Stomach (tissue), 8 donors: ENCODE measurements at regions not wholly inside any gene's neighbourhood (a gene's known extent, or its start where the extent isn't known, plus 50 kb on each side); places are given as distances from the start of the nearest gene placed in this dataset.

Source experiments
- DNase-seq, 2 donors: peaks; one replicate each; pipeline versions ENCODE4 v3.0.0 to v3.0.0-alpha.2; 2013 to 2019
- H3K27ac ChIP-seq, 5 donors: fragments of 200-600 bp in 4 of 5; sonication (generic) in 4 of 5; one replicate each; pipeline ENCODE4 v1.5.1; 2013 to 2019; ENCODE audit warnings: mild to moderate bottlenecking in 1 of 5, moderate library complexity in 1 of 5
- H3K27me3 ChIP-seq, 3 donors: fragments of 200-600 bp; sonication (generic); one replicate each; pipeline ENCODE4 v1.5.1; 2017 to 2019; ENCODE audit warnings: mixed run types in 1 of 3
- H3K36me3 ChIP-seq, 4 donors: fragments of 200-600 bp; sonication (generic); 1 replicate in 3 of 4; 2 replicates in 1 of 4; pipeline ENCODE4 v1.5.1; 2016 to 2019
- H3K4me1 ChIP-seq, 4 donors: fragments of 200-600 bp; sonication (generic); one replicate each; pipeline ENCODE4 v1.5.1; 2016 to 2019
- H3K4me3 ChIP-seq, 4 donors: fragments of 200-600 bp; sonication (generic) in 3 of 4; one replicate each; pipeline ENCODE4 v1.5.1; 2016 to 2019; ENCODE audit warnings: mild to moderate bottlenecking in 1 of 4
- H3K9me3 ChIP-seq, 4 donors: fragments of 200-600 bp; sonication (generic); one replicate each; pipeline ENCODE4 v1.5.1; 2016 to 2019
- CTCF ChIP-seq, 7 experiments: fragments of 450-650 bp in 4 of 7; fragments of 200-600 bp in 3 of 7; sonication (generic) in 3 of 7; IDR thresholded peaks; one replicate each; pipeline ENCODE4 v1.5.1; 2016 to 2019; ENCODE audit warnings: antibody characterized with exemption in 7 of 7, control low read depth in 2 of 7, mild to moderate bottlenecking in 1 of 7
- EP300 ChIP-seq: sonication (generic); formaldehyde crosslinking; IDR thresholded peaks from one replicate; pipeline ENCODE4 v1.6.1; 2017; ENCODE audit warnings: antibody characterized with exemption
- POLR2A ChIP-seq, 4 donors: fragments of 450-650 bp; IDR thresholded peaks; one replicate each; pipeline ENCODE4 v1.6.1; 2016; ENCODE audit warnings: antibody characterized with exemption in 4 of 4, control low read depth in 2 of 4, mild to moderate bottlenecking in 1 of 4, moderate library complexity in 1 of 4
- POLR2AphosphoS5 ChIP-seq, 3 donors: sonication (generic); formaldehyde crosslinking; IDR thresholded peaks; one replicate each; pipeline ENCODE4 v1.6.1; 2016; ENCODE audit warnings: antibody characterized with exemption in 3 of 3
- WGBS, 5 donors: extraction: QIAGEN DNeasy Blood & Tissue Kit in 3 of 5; methylation state at CpG; one replicate each; pipeline versions ENCODE4 v1.1.5 to v1.1.7; 2013 to 2018; 5-methylcytosine and 5-hydroxymethylcytosine counted together
- intact Hi-C: fragments of 100-400 bp; cut with DNase I; formaldehyde crosslinking; loops from one replicate; pipeline ENCODE4 v1.15.1; 2023; ENCODE audit warnings: low total_unique reads
- donor health status: healthy with polysubstance abuse.
- donor health status: Bipolar disorder and iron deficiency.
- donor health status: healthy.

DNA sequence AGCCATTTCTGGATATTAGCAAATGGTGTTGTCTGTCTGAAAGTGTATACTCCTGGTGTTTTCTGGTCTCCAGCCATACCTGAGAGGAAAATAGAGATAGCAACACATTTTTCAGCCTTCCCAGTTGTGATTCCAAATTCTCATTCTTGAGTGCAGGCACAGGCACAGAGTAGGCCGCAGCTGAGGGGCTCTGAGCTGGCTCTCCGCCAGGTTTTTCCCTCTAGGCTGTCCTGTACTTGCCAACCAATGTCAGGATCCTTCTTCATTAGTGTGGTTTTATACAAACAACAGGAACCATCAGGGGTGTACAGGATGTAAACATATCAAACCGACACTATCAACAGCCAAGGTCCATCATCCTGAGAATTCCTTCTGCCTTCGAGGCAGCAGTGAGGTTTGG is 1733.6 kb upstream of the CELF4 start:
- no peaks in the 10 kb centered on the region for H3K9me3 ChIP-seq
- H3K27me3 ChIP-seq = no peaks in the 10 kb centered on the region
- intact Hi-C loops = no loop called here
- H3K4me1 ChIP-seq = no peaks in the 10 kb centered on the region
- H3K27ac ChIP-seq = no peak overlapping the region
- no peak overlapping the region for H3K4me3 ChIP-seq
- WGBS, 5 donors = 60 to 68% (median 67%) methylated on average over 4 of the region's 4 CpGs
- TF ChIP-seq EP300 = no peak
- no peak for TF ChIP-seq CTCF (IDR thresholded peaks at IDR 0.05)
- TF ChIP-seq POLR2AphosphoS5 (IDR thresholded peaks at IDR 0.05) = no peak
- TF ChIP-seq POLR2A (IDR thresholded peaks at IDR 0.05) = no peak
- no peak for DNase-seq
- H3K36me3 ChIP-seq = no peaks in the 10 kb centered on the region

DNA sequence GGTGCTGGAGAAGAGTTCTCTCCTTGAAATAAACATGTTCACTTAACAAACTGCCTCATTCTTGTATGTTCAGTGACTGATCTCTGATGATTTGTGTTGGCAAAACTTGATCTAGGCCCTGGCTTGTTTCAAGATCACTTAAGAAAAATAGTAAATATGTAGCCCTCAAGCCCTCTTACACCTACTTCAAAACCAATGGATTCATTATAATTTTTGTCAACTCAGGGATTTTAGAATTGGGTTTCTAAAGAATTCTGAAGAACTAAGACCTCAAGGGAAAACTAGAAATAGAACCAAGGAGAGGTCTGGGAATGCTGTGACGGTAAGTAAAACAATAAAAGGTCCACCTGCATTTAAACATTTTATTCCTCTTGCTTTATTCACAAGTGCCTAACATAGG is 1731.6 kb upstream of the CELF4 start:
- Histone ChIP-seq H3K36me3 (no peaks in the 10 kb centered on the region), H3K27me3 (no peaks in the 10 kb centered on the region), H3K9me3 (no peaks in the 10 kb centered on the region), H3K27ac (no peak overlapping the region), H3K4me1 (no peaks in the 10 kb centered on the region), H3K4me3 (no peak overlapping the region)
- intact Hi-C loops = no loop called here
- 90 to 94% (median 93%) methylated on average over 1 of the region's 1 CpG for WGBS, 5 donors
- no peak for DNase-seq
- TF ChIP-seq POLR2AphosphoS5 (IDR thresholded peaks at IDR 0.05) (no peak), EP300 (no peak), POLR2A (IDR thresholded peaks at IDR 0.05) (no peak), CTCF (IDR thresholded peaks at IDR 0.05) (no peak)

GRCh38 chr18:39296293-39296888 is 1730.8 kb upstream of the CELF4 start:
- TF ChIP-seq POLR2A (IDR thresholded peaks at IDR 0.05) (no peak), EP300 (no peak), CTCF (IDR thresholded peaks at IDR 0.05) (no peak), POLR2AphosphoS5 (IDR thresholded peaks at IDR 0.05) (no peak)
- Histone ChIP-seq H3K4me3 (no peak overlapping the region), H3K36me3 (no peaks in the 10 kb centered on the region), H3K27ac (no peak overlapping the region), H3K4me1 (no peaks in the 10 kb centered on the region), H3K27me3 (no peaks in the 10 kb centered on the region), H3K9me3 (no peaks in the 10 kb centered on the region)
- intact Hi-C loops = no loop called here
- no peak for DNase-seq
- WGBS, 5 donors = 90 to 93% (median 91%) methylated on average over 10 of the region's 10 CpGs

DNA sequence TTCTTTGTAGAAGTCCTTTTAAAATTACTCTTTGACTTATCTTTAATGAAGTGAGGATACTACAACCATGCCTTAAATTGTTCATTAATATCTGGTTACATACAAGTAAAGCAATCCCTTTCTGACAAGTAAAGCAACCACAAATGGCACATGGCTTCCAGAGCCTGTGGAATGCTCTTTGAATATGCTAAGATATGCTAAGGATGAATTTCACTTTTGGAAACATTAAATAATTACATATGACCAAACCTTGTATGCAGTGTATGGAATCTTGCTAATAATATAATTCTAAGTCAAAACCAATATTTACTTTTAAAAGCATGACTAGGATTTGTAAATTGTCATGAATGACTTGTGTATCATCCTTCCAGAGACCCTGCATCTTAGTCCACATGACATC is 1711.2 kb upstream of the CELF4 start:
- Histone ChIP-seq H3K27me3 (no peaks in the 10 kb centered on the region), H3K4me3 (no peak overlapping the region), H3K9me3 (no peaks in the 10 kb centered on the region), H3K4me1 (no peaks in the 10 kb centered on the region), H3K27ac (no peak overlapping the region), H3K36me3 (no peaks in the 10 kb centered on the region)
- TF ChIP-seq CTCF (IDR thresholded peaks at IDR 0.05) (no peak), EP300 (no peak), POLR2A (IDR thresholded peaks at IDR 0.05) (no peak), POLR2AphosphoS5 (IDR thresholded peaks at IDR 0.05) (no peak)
- DNase-seq = no peak
- intact Hi-C loops = no loop called here
